Panc1 (cell line): ENCODE measurements at regions not wholly inside any gene's neighbourhood (a gene's known extent, or its start where the extent isn't known, plus 50 kb on each side); places are given as distances from the start of the nearest gene placed in this dataset.

Source experiments
- CTCF ChIP-seq: fragments of 450-650 bp; IDR thresholded peaks from 2 replicates; pipeline ENCODE4 v1.5.1; 2017; ENCODE audit warnings: mild to moderate bottlenecking
- POLR2AphosphoS5 ChIP-seq: IDR thresholded peaks from 2 replicates; pipeline ENCODE4 v1.6.1; 2012; ENCODE audit warnings: mild to moderate bottlenecking, low read depth, low read length, moderate library complexity

GRCh38 chr13:111664696-111665095, 344.3 kb downstream of the TEX29 start:
- TF ChIP-seq CTCF = no peak
- no peak for TF ChIP-seq POLR2AphosphoS5
